Mesendoderm (in vitro differentiated cells): ENCODE measurements at regions not wholly inside any gene's neighbourhood (a gene's known extent, or its start where the extent isn't known, plus 50 kb on each side); places are given as distances from the start of the nearest gene placed in this dataset.
A peak's percentile ranks its signal among the peaks of the same experiment; 100 is the strongest.
"Not testable (repeated sequence)": the region's sequence is repeated elsewhere in the genome, so short reads cannot be mapped to it uniquely, and the experiment has no call there.

Source experiments
- DNase-seq: peaks from one replicate; pipeline ENCODE4 v3.0.0; 2013
- H2AK5ac ChIP-seq: 2 replicates; pipeline ENCODE4 v1.6.1; 2013; ENCODE audit warnings: low read length, inconsistent platforms
- H2BK120ac ChIP-seq: 2 replicates; pipeline ENCODE4 v1.6.1; 2013; ENCODE audit warnings: low read depth, mild to moderate bottlenecking, low read length, moderate library complexity, mixed read lengths
- H2BK15ac ChIP-seq: replicated peaks from 2 replicates; pipeline ENCODE4 v1.6.1; 2013; ENCODE audit warnings: low read depth, mild to moderate bottlenecking, moderate library complexity
- H2BK5ac ChIP-seq: 2 replicates; pipeline ENCODE4 v1.6.1; 2013; ENCODE audit warnings: low read length, inconsistent platforms
- H3K18ac ChIP-seq: 2 replicates; pipeline ENCODE4 v1.6.1; 2013; ENCODE audit warnings: mild to moderate bottlenecking, low read length, mixed read lengths
- H3K23ac ChIP-seq: one replicate; pipeline ENCODE4 v1.6.1; 2013; ENCODE audit warnings: low read length
- H3K27ac ChIP-seq: 2 replicates; pipeline ENCODE4 v1.5.1; 2013; ENCODE audit warnings: low read depth, mild to moderate bottlenecking, inconsistent platforms, low read length, moderate library complexity
- H3K27me3 ChIP-seq: 2 replicates; pipeline ENCODE4 v1.6.1; 2013; ENCODE audit warnings: low read length, control low read depth, mild to moderate bottlenecking, inconsistent platforms; ENCODE audit not compliant: insufficient read depth, poor library complexity
- H3K36me3 ChIP-seq: 2 replicates; pipeline ENCODE4 v1.6.1; 2013; ENCODE audit warnings: low read length, inconsistent platforms; ENCODE audit not compliant: control insufficient read depth, insufficient read depth
- H3K4ac ChIP-seq: one replicate; pipeline ENCODE4 v1.6.1; 2013; ENCODE audit warnings: low read depth, mild to moderate bottlenecking, low read length, moderate library complexity
- H3K4me1 ChIP-seq: 2 replicates; pipeline ENCODE4 v1.6.1; 2013; ENCODE audit warnings: low read depth, low read length, inconsistent platforms; ENCODE audit not compliant: control insufficient read depth
- H3K4me2 ChIP-seq: 2 replicates; pipeline ENCODE4 v1.6.1; 2013; ENCODE audit warnings: low read length
- H3K4me3 ChIP-seq: 2 replicates; pipeline ENCODE4 v1.5.1; 2013; ENCODE audit warnings: mild to moderate bottlenecking, low read length
- H3K56ac ChIP-seq: one replicate; pipeline ENCODE4 v1.6.1; 2013; ENCODE audit warnings: low read length
- H3K79me1 ChIP-seq: 2 replicates; pipeline ENCODE4 v1.6.1; 2013; ENCODE audit warnings: low read length, inconsistent platforms
- H3K79me2 ChIP-seq: 2 replicates; pipeline ENCODE4 v1.6.1; 2013; ENCODE audit warnings: mild to moderate bottlenecking, low read length; ENCODE audit not compliant: control insufficient read depth, insufficient read depth
- H3K9ac ChIP-seq: 2 replicates; pipeline ENCODE4 v1.6.1; 2013; ENCODE audit warnings: low read length, inconsistent platforms
- H4K5ac ChIP-seq: one replicate; pipeline ENCODE4 v1.6.1; 2013; ENCODE audit warnings: low read length
- H4K8ac ChIP-seq: one replicate; pipeline ENCODE4 v1.6.1; 2013; ENCODE audit warnings: low read depth, mild to moderate bottlenecking, control low read depth, low read length, moderate library complexity
- WGBS: extraction: QIAGEN DNeasy Blood & Tissue Kit; methylation state at CpG from one replicate; pipeline ENCODE4 v1.1.7; 2013; ENCODE audit warnings: low lambda C conversion rate, missing lambda C conversion rate; ENCODE audit not compliant: insufficient coverage; ENCODE audit errors: extremely low coverage; 5-methylcytosine and 5-hydroxymethylcytosine counted together

DNA sequence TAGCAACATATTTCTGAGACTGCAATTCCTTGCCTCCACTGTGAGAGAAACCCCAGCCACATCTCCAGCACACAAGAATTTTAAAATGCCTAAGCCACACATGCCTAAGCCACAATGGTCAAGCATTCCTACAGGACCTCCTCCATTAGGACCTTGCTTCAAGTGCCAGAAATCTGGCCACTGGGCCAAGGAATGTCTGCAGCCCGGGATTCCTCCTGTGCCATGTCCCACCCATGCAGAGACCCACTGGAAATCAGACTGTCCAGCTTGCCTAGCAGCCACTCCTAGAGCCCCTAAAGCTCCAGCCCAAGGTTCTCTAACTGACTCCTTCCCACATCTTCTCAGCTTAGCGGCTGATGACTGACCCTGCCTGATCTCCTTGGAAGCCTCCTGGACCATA, 117.5 kb downstream of the AHR start:
- H3K79me1 ChIP-seq = no peaks in the 10 kb centered on the region
- H2BK120ac ChIP-seq = no peak overlapping the region
- H3K4me3 ChIP-seq = no peak overlapping the region
- no peaks in the 10 kb centered on the region for H3K79me2 ChIP-seq
- H3K4me1 ChIP-seq = no peaks in the 10 kb centered on the region
- H4K5ac ChIP-seq = no peak overlapping the region
- H3K36me3 ChIP-seq = no peaks in the 10 kb centered on the region
- no peak overlapping the region for H3K4ac ChIP-seq
- no peak overlapping the region for H3K56ac ChIP-seq
- no peak overlapping the region for H4K8ac ChIP-seq
- H3K9ac ChIP-seq = no peak overlapping the region
- DNase-seq = no peak
- WGBS = no CpG with 5 or more reads among the region's 2 CpGs
- H3K4me2 ChIP-seq = no peak overlapping the region
- no peak overlapping the region for H3K23ac ChIP-seq
- no peak overlapping the region for H2AK5ac ChIP-seq
- no peaks in the 10 kb centered on the region for H3K27me3 ChIP-seq
- H3K18ac ChIP-seq = no peak overlapping the region
- H2BK15ac ChIP-seq = no peak overlapping the region
- no peak overlapping the region for H2BK5ac ChIP-seq
- no peak overlapping the region for H3K27ac ChIP-seq

DNA sequence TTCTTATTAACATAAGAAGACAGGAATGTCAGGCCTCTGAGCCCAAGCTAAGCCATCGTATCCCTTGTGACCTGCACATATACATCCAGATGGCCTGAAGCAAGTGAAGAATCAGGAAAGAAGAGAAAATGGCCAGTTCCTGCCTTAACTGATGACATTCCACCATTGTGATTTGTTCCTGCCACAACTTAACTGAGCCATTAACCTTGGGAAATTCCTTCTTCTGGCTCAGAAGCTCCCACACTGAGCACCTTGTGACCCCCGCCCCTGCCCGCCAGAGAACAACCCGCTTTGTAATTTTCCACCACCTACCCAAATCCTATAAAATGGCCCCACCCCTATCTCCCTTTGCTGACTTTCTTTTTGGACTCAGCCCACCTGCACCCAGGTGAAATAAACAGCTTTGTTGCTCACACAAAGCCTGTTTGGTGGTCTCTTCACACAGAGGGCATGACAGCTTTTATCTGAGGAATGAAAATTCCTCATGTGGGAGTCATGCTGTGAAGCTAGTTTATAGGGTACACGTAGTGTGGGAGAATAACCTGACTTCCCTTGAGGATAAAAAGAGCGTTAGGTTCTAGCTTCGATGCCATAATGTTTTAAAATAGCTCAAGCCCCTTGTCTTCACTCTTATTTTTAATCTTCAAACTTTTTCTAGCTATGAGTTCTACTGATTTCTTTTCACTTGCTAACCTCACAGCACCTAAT, 122.0 kb downstream of the AHR start:
- not testable (repeated sequence) for H3K9ac ChIP-seq, H2BK5ac ChIP-seq, H3K79me2 ChIP-seq, H3K23ac ChIP-seq, H2BK120ac ChIP-seq, H2AK5ac ChIP-seq, H3K4me1 ChIP-seq, H3K27ac ChIP-seq, H3K56ac ChIP-seq, H3K36me3 ChIP-seq, H3K4ac ChIP-seq, H3K18ac ChIP-seq, H2BK15ac ChIP-seq, H3K4me2 ChIP-seq, H3K4me3 ChIP-seq, H3K27me3 ChIP-seq, H4K5ac ChIP-seq, H4K8ac ChIP-seq, H3K79me1 ChIP-seq
- no CpG with 5 or more reads among the region's 7 CpGs for WGBS
- DNase-seq = peak; percentile 54

DNA sequence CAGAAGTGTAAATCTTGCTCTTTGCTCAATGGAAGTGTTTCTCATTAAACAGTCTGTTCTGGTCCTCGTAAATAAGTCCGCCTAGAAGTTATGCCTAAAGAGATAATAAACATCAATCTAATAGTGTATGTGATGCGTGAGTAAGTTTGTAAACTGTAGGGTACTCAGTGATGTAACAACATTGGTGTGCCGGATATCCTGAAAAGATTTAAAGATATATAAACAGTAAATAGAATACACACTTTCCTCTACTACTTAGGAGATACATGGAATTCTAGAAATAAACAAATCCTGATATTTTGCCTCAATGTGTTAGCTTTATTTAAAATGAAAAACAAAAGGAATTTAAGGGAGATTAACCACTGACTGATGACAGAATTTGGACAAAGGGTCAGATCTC, 123.5 kb downstream of the AHR start:
- Histone ChIP-seq H3K4me2 (no peak overlapping the region), H2AK5ac (no peak overlapping the region), H3K18ac (no peak overlapping the region), H3K4me1 (no peaks in the 10 kb centered on the region), H3K23ac (no peak overlapping the region), H3K79me1 (no peaks in the 10 kb centered on the region), H3K27me3 (no peaks in the 10 kb centered on the region), H4K5ac (no peak overlapping the region), H3K4ac (no peak overlapping the region), H3K27ac (no peak overlapping the region), H4K8ac (no peak overlapping the region), H2BK5ac (no peak overlapping the region), H2BK120ac (no peak overlapping the region), H3K79me2 (no peaks in the 10 kb centered on the region), H3K4me3 (no peak overlapping the region), H3K56ac (no peak overlapping the region), H3K36me3 (no peaks in the 10 kb centered on the region), H2BK15ac (no peak overlapping the region), H3K9ac (no peak overlapping the region)
- no peak for DNase-seq
- WGBS = no CpG with 5 or more reads among the region's 4 CpGs

DNA sequence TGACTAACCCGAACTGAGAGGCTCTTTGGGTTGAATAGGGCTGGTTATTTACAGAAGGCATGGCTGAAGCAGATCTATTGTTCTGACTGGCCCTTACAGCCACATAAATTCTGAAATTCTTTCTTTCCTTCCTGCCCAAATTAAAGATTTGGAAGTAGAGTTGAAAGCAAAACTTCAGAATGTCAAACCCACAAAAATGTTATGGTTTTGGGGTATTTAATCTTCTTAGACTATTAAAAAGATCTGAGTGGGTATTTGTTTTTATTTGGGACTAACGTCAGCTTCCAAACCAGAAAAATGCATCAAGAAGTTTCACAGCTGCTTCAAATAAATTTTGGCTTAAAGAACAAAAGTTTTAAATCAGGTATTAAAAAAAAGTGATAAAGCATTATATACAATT, 124.5 kb downstream of the AHR start:
- no peak overlapping the region for H3K18ac ChIP-seq
- no peak overlapping the region for H2BK5ac ChIP-seq
- H3K79me1 ChIP-seq = no peaks in the 10 kb centered on the region
- H3K27me3 ChIP-seq = no peaks in the 10 kb centered on the region
- H4K5ac ChIP-seq = no peak overlapping the region
- H2BK120ac ChIP-seq = no peak overlapping the region
- H3K79me2 ChIP-seq = no peaks in the 10 kb centered on the region
- no peak for DNase-seq
- no peak overlapping the region for H3K9ac ChIP-seq
- H4K8ac ChIP-seq = no peak overlapping the region
- H3K27ac ChIP-seq = no peak overlapping the region
- no peak overlapping the region for H3K4ac ChIP-seq
- no peak overlapping the region for H2AK5ac ChIP-seq
- no peak overlapping the region for H3K4me2 ChIP-seq
- WGBS = no CpG with 5 or more reads among the region's 2 CpGs
- H3K23ac ChIP-seq = no peak overlapping the region
- H3K4me1 ChIP-seq = no peaks in the 10 kb centered on the region
- no peaks in the 10 kb centered on the region for H3K36me3 ChIP-seq
- no peak overlapping the region for H2BK15ac ChIP-seq
- no peak overlapping the region for H3K4me3 ChIP-seq
- H3K56ac ChIP-seq = no peak overlapping the region

DNA sequence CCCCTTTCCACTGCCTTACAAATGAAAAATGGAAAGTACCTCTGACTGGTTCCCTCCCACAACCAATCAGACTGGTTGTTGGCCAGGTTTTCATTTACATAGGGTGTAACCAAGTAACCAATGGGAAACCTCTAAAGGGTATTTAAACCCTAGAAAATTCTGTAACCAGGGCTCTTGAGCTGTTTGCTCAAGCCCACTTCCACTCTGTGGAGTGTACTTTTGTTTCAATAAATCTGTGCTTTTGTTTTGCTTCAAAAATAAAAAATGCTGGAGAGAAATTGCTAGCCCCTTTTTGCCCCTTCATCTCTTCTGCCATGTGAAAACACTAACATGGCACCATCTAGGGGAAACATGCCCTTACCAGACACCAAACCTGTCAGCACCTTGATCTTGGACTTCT, 129.5 kb downstream of the AHR start:
- Histone ChIP-seq H2BK5ac (no peak overlapping the region), H3K79me2 (no peaks in the 10 kb centered on the region), H3K23ac (no peak overlapping the region), H3K18ac (no peak overlapping the region), H3K4ac (no peak overlapping the region), H3K4me3 (no peak overlapping the region), H2AK5ac (no peak overlapping the region), H3K36me3 (no peaks in the 10 kb centered on the region), H3K56ac (no peak overlapping the region), H3K4me2 (no peak overlapping the region), H3K4me1 (no peaks in the 10 kb centered on the region), H4K8ac (no peak overlapping the region), H3K27ac (no peak overlapping the region), H4K5ac (no peak overlapping the region), H3K9ac (no peak overlapping the region), H2BK15ac (no peak overlapping the region), H3K79me1 (no peaks in the 10 kb centered on the region), H3K27me3 (no peaks in the 10 kb centered on the region), H2BK120ac (no peak overlapping the region)
- DNase-seq = no peak

DNA sequence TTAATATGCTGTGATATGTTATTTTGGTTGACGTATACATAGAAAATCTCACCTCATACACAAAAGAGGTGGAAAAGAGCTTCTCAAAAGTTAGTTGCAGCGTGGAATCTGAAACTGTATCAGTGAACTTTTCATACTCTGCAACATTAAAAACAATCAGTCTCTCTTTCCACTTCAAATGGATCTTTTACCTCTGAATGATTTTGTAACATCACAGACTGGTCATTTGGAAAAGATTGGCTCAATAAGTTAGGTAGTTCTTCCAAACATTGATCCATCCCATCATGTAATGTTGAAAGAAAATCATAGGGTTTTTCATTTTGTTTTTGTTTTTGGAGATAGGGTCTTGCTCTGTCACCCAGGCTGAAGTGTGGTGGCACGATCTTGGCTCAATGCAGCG, 131.1 kb downstream of the AHR start:
- no peak overlapping the region for H4K8ac ChIP-seq
- H3K27ac ChIP-seq = no peak overlapping the region
- no peak overlapping the region for H3K4me3 ChIP-seq
- no peak overlapping the region for H2AK5ac ChIP-seq
- no peak overlapping the region for H3K4me2 ChIP-seq
- no peak overlapping the region for H3K4ac ChIP-seq
- no peaks in the 10 kb centered on the region for H3K27me3 ChIP-seq
- H4K5ac ChIP-seq = no peak overlapping the region
- no peak overlapping the region for H3K9ac ChIP-seq
- H2BK15ac ChIP-seq = no peak overlapping the region
- no peak overlapping the region for H2BK5ac ChIP-seq
- H3K79me2 ChIP-seq = no peaks in the 10 kb centered on the region
- H3K4me1 ChIP-seq = no peaks in the 10 kb centered on the region
- no CpG with 5 or more reads among the region's 4 CpGs for WGBS
- no peak overlapping the region for H3K56ac ChIP-seq
- H3K36me3 ChIP-seq = no peaks in the 10 kb centered on the region
- no peak overlapping the region for H3K23ac ChIP-seq
- DNase-seq = no peak
- H2BK120ac ChIP-seq = no peak overlapping the region
- no peaks in the 10 kb centered on the region for H3K79me1 ChIP-seq
- H3K18ac ChIP-seq = no peak overlapping the region
